ENCODE measurements at regions not wholly inside any gene's neighbourhood (a gene's known extent, or its start where the extent isn't known, plus 50 kb on each side); places are given as distances from the start of the nearest gene placed in this dataset.

DNA sequence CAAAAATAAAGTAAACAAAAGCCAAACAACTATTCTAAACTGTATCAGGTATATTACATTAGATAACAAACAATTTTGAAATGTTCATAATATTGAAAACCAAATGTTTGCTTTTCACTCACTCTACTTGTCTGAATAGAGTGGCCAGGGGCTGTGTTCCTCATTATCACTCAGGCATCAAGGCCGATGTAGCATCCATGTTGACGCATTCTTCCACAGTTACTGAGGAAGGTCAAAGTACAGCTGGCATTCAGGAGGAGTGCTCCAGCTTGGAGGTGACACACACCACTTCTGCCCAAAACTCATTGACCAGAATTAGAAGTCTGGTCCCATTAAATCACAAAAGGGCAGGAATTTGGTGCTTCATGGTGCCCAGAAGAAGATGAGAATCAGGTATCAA is 137.6 kb upstream of the MANEA start:
- Histone ChIP-seq H3K27me3 (ENCODE audit: low read depth) (no peaks in the 10 kb centered on the region), H3K36me3 (no peaks in the 10 kb centered on the region), H3K9me3 (no peaks in the 10 kb centered on the region), H3K4me1 (no peaks in the 10 kb centered on the region), H3K27ac (no peak overlapping the region), H3K4me3 (no peak overlapping the region)
- intact Hi-C loops (cut with DNase I) = no loop called here
- TF ChIP-seq, protein P1, sequence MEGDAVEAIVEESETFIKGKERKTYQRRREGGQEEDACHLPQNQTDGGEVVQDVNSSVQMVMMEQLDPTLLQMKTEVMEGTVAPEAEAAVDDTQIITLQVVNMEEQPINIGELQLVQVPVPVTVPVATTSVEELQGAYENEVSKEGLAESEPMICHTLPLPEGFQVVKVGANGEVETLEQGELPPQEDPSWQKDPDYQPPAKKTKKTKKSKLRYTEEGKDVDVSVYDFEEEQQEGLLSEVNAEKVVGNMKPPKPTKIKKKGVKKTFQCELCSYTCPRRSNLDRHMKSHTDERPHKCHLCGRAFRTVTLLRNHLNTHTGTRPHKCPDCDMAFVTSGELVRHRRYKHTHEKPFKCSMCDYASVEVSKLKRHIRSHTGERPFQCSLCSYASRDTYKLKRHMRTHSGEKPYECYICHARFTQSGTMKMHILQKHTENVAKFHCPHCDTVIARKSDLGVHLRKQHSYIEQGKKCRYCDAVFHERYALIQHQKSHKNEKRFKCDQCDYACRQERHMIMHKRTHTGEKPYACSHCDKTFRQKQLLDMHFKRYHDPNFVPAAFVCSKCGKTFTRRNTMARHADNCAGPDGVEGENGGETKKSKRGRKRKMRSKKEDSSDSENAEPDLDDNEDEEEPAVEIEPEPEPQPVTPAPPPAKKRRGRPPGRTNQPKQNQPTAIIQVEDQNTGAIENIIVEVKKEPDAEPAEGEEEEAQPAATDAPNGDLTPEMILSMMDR (IDR thresholded peaks at IDR 0.05) = no peak
- DNase-seq (no peak), ATAC-seq (no peak)

GRCh38 chr6:95448208-95448607 is 129.1 kb upstream of the MANEA start:
- ATAC-seq = no peak

GRCh38 chr6:95469511-95469910 is 107.8 kb upstream of the MANEA start:
- Histone ChIP-seq H3K36me3 (no peaks in the 10 kb centered on the region), H3K9me3 (no peaks in the 10 kb centered on the region), H3K4me3 (no peak overlapping the region), H3K4me1 (no peaks in the 10 kb centered on the region), H3K27me3 (ENCODE audit: low read depth) (no peaks in the 10 kb centered on the region), H3K27ac (no peak overlapping the region)
- no peak for ATAC-seq
- TF ChIP-seq, protein P1 (IDR thresholded peaks at IDR 0.05) = no peak
- DNase-seq = no peak
- intact Hi-C loops (cut with DNase I) = no loop called here

More at GRCh38 chr6:95448208-95448607, 129.1 kb upstream of the MANEA start:
- Histone ChIP-seq H3K4me1 (no peaks in the 10 kb centered on the region), H3K36me3 (no peaks in the 10 kb centered on the region), H3K4me3 (no peak overlapping the region), H3K9me3 (no peaks in the 10 kb centered on the region), H3K27me3 (ENCODE audit: low read depth) (no peaks in the 10 kb centered on the region), H3K27ac (no peak overlapping the region)
- TF ChIP-seq, protein P1 (IDR thresholded peaks at IDR 0.05) = no peak
- no peak for DNase-seq
- intact Hi-C loops (cut with DNase I) = no loop called here

DNA sequence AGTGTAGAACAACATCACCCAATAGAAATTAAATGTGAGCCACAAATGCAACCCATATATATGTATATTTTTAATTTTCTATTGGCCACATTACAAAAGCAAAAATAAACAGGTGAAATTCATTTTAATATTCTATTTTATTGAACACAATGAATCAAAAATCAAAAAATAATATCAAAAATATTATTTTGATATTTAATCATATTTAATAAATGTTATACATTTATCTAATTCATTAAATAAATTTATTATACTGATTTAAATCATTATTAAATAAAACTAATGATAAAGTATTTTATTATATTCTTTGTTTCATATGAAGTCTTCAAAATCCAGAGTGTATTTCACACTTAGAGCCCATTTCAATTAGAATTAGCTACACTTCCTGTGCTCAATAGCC is 98.4 kb upstream of the MANEA start:
- H3K27me3 ChIP-seq (ENCODE audit: low read depth) = no peaks in the 10 kb centered on the region
- intact Hi-C loops (cut with DNase I) = no loop called here
- no peaks in the 10 kb centered on the region for H3K4me1 ChIP-seq
- no peak overlapping the region for H3K4me3 ChIP-seq
- no peaks in the 10 kb centered on the region for H3K36me3 ChIP-seq
- DNase-seq (no peak), ATAC-seq (no peak)
- TF ChIP-seq, protein P1 (IDR thresholded peaks at IDR 0.05) = no peak
- no peak overlapping the region for H3K27ac ChIP-seq
- no peaks in the 10 kb centered on the region for H3K9me3 ChIP-seq

GRCh38 chr6:95487817-95488216 is 89.5 kb upstream of the MANEA start:
- intact Hi-C loops (cut with DNase I) = no loop called here
- Histone ChIP-seq H3K4me3 (no peak overlapping the region), H3K36me3 (no peaks in the 10 kb centered on the region), H3K27ac (no peak overlapping the region), H3K4me1 (no peaks in the 10 kb centered on the region), H3K27me3 (ENCODE audit: low read depth) (no peaks in the 10 kb centered on the region), H3K9me3 (no peaks in the 10 kb centered on the region)
- no peak for ATAC-seq
- no peak for DNase-seq
- TF ChIP-seq, protein P1 (IDR thresholded peaks at IDR 0.05) = no peak
